Naive thymus-derived CD8-positive, alpha-beta T cell (primary cell): ENCODE measurements at regions not wholly inside any gene's neighbourhood (a gene's known extent, or its start where the extent isn't known, plus 50 kb on each side); places are given as distances from the start of the nearest gene placed in this dataset.
"Not testable (repeated sequence)": the region's sequence is repeated elsewhere in the genome, so short reads cannot be mapped to it uniquely, and the experiment has no call there.

Source experiments
- ATAC-seq, 2 donors: fragments of 150-1000 bp; cut with Tn5 transposase in 1 of 2; sonication (Bioruptor Pico), chemical (Tn5 transposase) in 1 of 2; 1 replicate in 1 of 2; 2 replicates in 1 of 2; pipeline ENCODE4 v1.10.0; 2021; ENCODE audit warnings: mild to moderate bottlenecking in 2 of 2, moderate library complexity in 2 of 2
- POLR2A ChIA-PET: fragments of 350-600 bp; sonication (Branson Sonifier 250); formaldehyde crosslinking; loops from one replicate; lab custom pipeline; 2021; ENCODE audit warnings: antibody characterized with exemption; lab: Charles Lee
- DNase-seq, 10 donors: peaks; one replicate each; pipeline versions ENCODE4 v3.0.0 to v3.0.0-alpha.2; 2020 to 2022
- H3K27ac Mint-ChIP-seq, 10 donors: one replicate each; pipeline ENCODE4 v1.8.0; 2020 to 2022; ENCODE audit warnings: mild to moderate bottlenecking in 10 of 10, mixed read lengths in 10 of 10, moderate library complexity in 4 of 10, inconsistent platforms in 1 of 10
- H3K27me3 Mint-ChIP-seq, 5 donors: one replicate each; pipeline ENCODE4 v1.8.0; 2021 to 2022; ENCODE audit warnings: mixed read lengths in 5 of 5
- H3K36me3 Mint-ChIP-seq, 3 donors: one replicate each; pipeline ENCODE4 v1.8.0; 2020 to 2022; ENCODE audit warnings: mixed read lengths in 3 of 3, mild to moderate bottlenecking in 2 of 3, inconsistent platforms in 1 of 3
- H3K4me1 Mint-ChIP-seq, 4 donors: one replicate each; pipeline ENCODE4 v1.8.0; 2021 to 2022; ENCODE audit warnings: mixed read lengths in 4 of 4
- H3K4me3 Mint-ChIP-seq, 10 donors: one replicate each; pipeline ENCODE4 v1.8.0; 2020 to 2022; ENCODE audit warnings: mild to moderate bottlenecking in 10 of 10, mixed read lengths in 10 of 10, moderate library complexity in 6 of 10, inconsistent platforms in 1 of 10
- H3K9me3 Mint-ChIP-seq, 9 donors: one replicate each; pipeline ENCODE4 v1.8.0; 2020 to 2022; ENCODE audit warnings: mixed read lengths in 9 of 9, mild to moderate bottlenecking in 3 of 9, inconsistent platforms in 1 of 9, moderate library complexity in 1 of 9

DNA sequence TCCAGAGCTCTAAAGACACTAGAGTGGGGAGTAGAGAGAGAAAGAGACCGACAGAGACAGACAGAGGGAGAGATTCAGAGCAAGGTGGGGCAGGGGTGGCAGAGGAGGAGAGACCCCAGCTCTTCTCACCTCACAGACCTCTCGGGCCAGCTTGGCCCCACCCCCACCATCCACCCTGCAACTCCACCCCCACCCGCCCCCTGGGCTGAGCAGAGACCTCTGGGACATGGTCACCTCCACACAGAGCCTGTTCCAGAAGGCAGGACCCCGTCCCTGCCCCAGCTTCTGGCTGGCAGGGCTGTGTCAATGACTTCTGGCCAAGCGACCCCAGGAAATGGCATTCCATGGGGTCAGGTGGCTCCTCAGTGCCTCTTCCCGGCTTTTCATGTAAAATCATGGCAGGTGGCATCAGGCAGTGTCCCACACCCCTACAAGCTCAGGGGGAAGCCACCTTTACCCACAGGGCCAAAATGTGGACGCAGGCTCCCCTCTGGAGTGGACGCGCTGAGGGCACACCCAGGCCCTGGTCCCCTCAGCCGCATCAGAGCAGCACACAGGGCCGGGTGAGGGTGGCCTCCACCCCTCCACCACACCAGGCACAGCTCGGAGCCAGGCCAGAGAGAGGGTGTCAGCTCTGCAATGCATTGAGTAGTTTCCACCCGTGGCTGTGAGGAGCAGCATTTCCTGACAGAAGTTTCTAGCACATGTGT lies 131.2 kb upstream of the LPCAT1 start:
- ATAC-seq (no peak), DNase-seq (no peak)
- peaks cover 3 to 10% (median 8%) of the 10 kb centered on the region in 4 donors for H3K4me1 Mint-ChIP-seq
- POLR2A ChIA-PET, result interaction anchor here (1.6 kb wide), 1 partner anchor 21 kb away, joined by 4 read pairs; no protein-coding TSS in a partner anchor
- peaks cover 14 to 82% (median 30%) of the 10 kb centered on the region in 5 donors for H3K27me3 Mint-ChIP-seq
- peak overlapping the region in 2 of 10 donors; percentile 31 to 39 for H3K4me3 Mint-ChIP-seq
- no peak overlapping the region for H3K27ac Mint-ChIP-seq
- H3K36me3 Mint-ChIP-seq, result no peaks in the 10 kb centered on the region
- no peaks in the 10 kb centered on the region for H3K9me3 Mint-ChIP-seq

- H3K4me1 Mint-ChIP-seq, result peaks cover 3 to 10% (median 8%) of the 10 kb centered on the region in 4 donors
- ATAC-seq, result peak; percentile 95 to 96
- not testable (repeated sequence) for H3K36me3 Mint-ChIP-seq, H3K27ac Mint-ChIP-seq, H3K9me3 Mint-ChIP-seq
- H3K4me3 Mint-ChIP-seq, result peak overlapping the region in 8 of 10 donors; percentile 46 to 72 (median 56)
- peaks cover 18 to 85% (median 33%) of the 10 kb centered on the region in 5 donors for H3K27me3 Mint-ChIP-seq
- POLR2A ChIA-PET, result interaction anchor here (1.4 to 1.6 kb wide), 2 partner anchors 20 to 147 kb away, joined by 4 to 6 read pairs; partner anchors contain the start of gene NDUFS6
- peak in 7 of 10 donors; percentile 17 to 67 (median 52) for DNase-seq
These were observed 130.2 kb upstream of the LPCAT1 start for GRCh38 chr5:1653698-1654651.

GRCh38 chr5:1652873-1653697 lies 129.3 kb upstream of the LPCAT1 start:
- H3K27me3 Mint-ChIP-seq, result peaks cover 14 to 76% (median 29%) of the 10 kb centered on the region in 5 donors
- ATAC-seq (peak; percentile 62 to 73), DNase-seq (peak in 1 of 10 donors; percentile 27)
- H3K4me3 Mint-ChIP-seq, result peak overlapping the region; percentile 42 to 72 (median 54)
- H3K9me3 Mint-ChIP-seq, result no peaks in the 10 kb centered on the region
- H3K4me1 Mint-ChIP-seq, result peaks cover 3 to 10% (median 8%) of the 10 kb centered on the region in 4 donors
- POLR2A ChIA-PET, result interaction anchor here (0.6 to 1.6 kb wide), 3 partner anchors 19 to 734 kb away, joined by 3 to 6 read pairs (median 4); partner anchors contain the start of gene NDUFS6
- H3K27ac Mint-ChIP-seq, result no peak overlapping the region
- H3K36me3 Mint-ChIP-seq, result no peaks in the 10 kb centered on the region

- ATAC-seq, result no peak
- H3K27ac Mint-ChIP-seq, result no peak overlapping the region
- H3K9me3 Mint-ChIP-seq, result no peaks in the 10 kb centered on the region
- H3K36me3 Mint-ChIP-seq, result no peaks in the 10 kb centered on the region
- POLR2A ChIA-PET, result no interaction called here
- DNase-seq, result no peak
- peaks cover 13 to 67% (median 29%) of the 10 kb centered on the region in 5 donors for H3K27me3 Mint-ChIP-seq
- peak overlapping the region in 4 of 10 donors; percentile 4 to 59 (median 44) for H3K4me3 Mint-ChIP-seq
- peaks cover 3 to 10% (median 8%) of the 10 kb centered on the region in 4 donors for H3K4me1 Mint-ChIP-seq
These were observed 128.5 kb upstream of the LPCAT1 start for GRCh38 chr5:1651971-1652872.

- ATAC-seq, result no peak
- H3K4me3 Mint-ChIP-seq, result no peak overlapping the region
These were observed 127.5 kb upstream of the LPCAT1 start for GRCh38 chr5:1651250-1651649.

GRCh38 chr5:1649554-1649953 lies 125.8 kb upstream of the LPCAT1 start:
- H3K27me3 Mint-ChIP-seq, result peaks cover 10 to 48% (median 28%) of the 10 kb centered on the region in 5 donors
- DNase-seq (no peak), ATAC-seq (no peak)
- peaks cover 3 to 10% (median 9%) of the 10 kb centered on the region in 4 donors for H3K4me1 Mint-ChIP-seq
- no peaks in the 10 kb centered on the region for H3K9me3 Mint-ChIP-seq
- H3K27ac Mint-ChIP-seq, result peak overlapping the region in 1 of 10 donors; percentile 33
- POLR2A ChIA-PET, result no interaction called here
- H3K36me3 Mint-ChIP-seq, result no peaks in the 10 kb centered on the region
- H3K4me3 Mint-ChIP-seq, result no peak overlapping the region

More at GRCh38 chr5:1651250-1651649, 127.5 kb upstream of the LPCAT1 start:
- POLR2A ChIA-PET, result no interaction called here
- Mint-ChIP-seq H3K4me1 (peaks cover 3 to 10% (median 8%) of the 10 kb centered on the region in 4 donors), H3K36me3 (no peaks in the 10 kb centered on the region), H3K9me3 (no peaks in the 10 kb centered on the region), H3K27ac (no peak overlapping the region), H3K27me3 (peaks cover 12 to 57% (median 30%) of the 10 kb centered on the region in 5 donors)
- DNase-seq, result no peak

GRCh38 chr5:1648806-1649205 lies 125.0 kb upstream of the LPCAT1 start:
- Mint-ChIP-seq H3K4me3 (no peak overlapping the region), H3K9me3 (no peaks in the 10 kb centered on the region), H3K4me1 (peaks cover 3 to 13% (median 11%) of the 10 kb centered on the region in 4 donors), H3K27ac (no peak overlapping the region), H3K36me3 (no peaks in the 10 kb centered on the region), H3K27me3 (peaks cover 13 to 50% (median 32%) of the 10 kb centered on the region in 5 donors)
- POLR2A ChIA-PET, result no interaction called here
- DNase-seq, result no peak
- ATAC-seq, result no peak

GRCh38 chr5:1647580-1647979 lies 123.8 kb upstream of the LPCAT1 start:
- DNase-seq, result no peak
- no peak for ATAC-seq
- Mint-ChIP-seq H3K4me1 (peaks cover 0 to 6% (median 3%) of the 10 kb centered on the region in 4 donors), H3K4me3 (no peak overlapping the region), H3K27ac (no peak overlapping the region), H3K27me3 (peaks cover 13 to 50% (median 31%) of the 10 kb centered on the region in 5 donors), H3K36me3 (no peaks in the 10 kb centered on the region), H3K9me3 (no peaks in the 10 kb centered on the region)
- POLR2A ChIA-PET, result no interaction called here

- Mint-ChIP-seq H3K36me3 (no peaks in the 10 kb centered on the region), H3K27me3 (peaks cover 12 to 39% (median 26%) of the 10 kb centered on the region in 5 donors), H3K27ac (peak overlapping the region in 1 of 10 donors; percentile 62), H3K4me1 (peaks cover 0 to 14% (median 8%) of the 10 kb centered on the region in 4 donors), H3K9me3 (no peaks in the 10 kb centered on the region), H3K4me3 (peak overlapping the region in 4 of 10 donors; percentile 10 to 58 (median 54))
- peak; percentile 62 to 86 (median 78) for DNase-seq
- POLR2A ChIA-PET, result interaction anchor here (1.0 to 1.2 kb wide), 2 partner anchors 265 to 476 kb away, joined by 3 to 4 read pairs; no protein-coding TSS in a partner anchor
- ATAC-seq, result peak; percentile 84 to 94
These were observed 121.2 kb upstream of the LPCAT1 start for GRCh38 chr5:1644810-1645571.

GRCh38 chr5:1644393-1644809 lies 120.6 kb upstream of the LPCAT1 start:
- not testable (repeated sequence) for H3K27ac Mint-ChIP-seq, H3K9me3 Mint-ChIP-seq, H3K36me3 Mint-ChIP-seq, ATAC-seq
- POLR2A ChIA-PET, result interaction anchor here (1.0 to 1.2 kb wide), 2 partner anchors 265 to 475 kb away, joined by 3 to 4 read pairs; no protein-coding TSS in a partner anchor
- DNase-seq, result peak in 2 of 10 donors; percentile 26 to 35
- H3K27me3 Mint-ChIP-seq, result peaks cover 12 to 38% (median 21%) of the 10 kb centered on the region in 5 donors
- H3K4me1 Mint-ChIP-seq, result peaks cover 0 to 14% (median 8%) of the 10 kb centered on the region in 4 donors
- H3K4me3 Mint-ChIP-seq, result peak overlapping the region in 7 of 10 donors; percentile 40 to 69 (median 55)
